Tibial nerve (tissue), 4 donors: ENCODE measurements at regions not wholly inside any gene's neighbourhood (a gene's known extent, or its start where the extent isn't known, plus 50 kb on each side); places are given as distances from the start of the nearest gene placed in this dataset.

Source experiments
- DNase-seq, 2 donors: peaks; one replicate each; pipeline ENCODE4 v3.0.0-alpha.2; 2019; ENCODE audit warnings: low spot score in 2 of 2
- H3K27ac ChIP-seq, 4 donors: fragments of 200-600 bp; sonication (generic) in 3 of 4; one replicate each; pipeline ENCODE4 v1.5.1; 2017 to 2019; ENCODE audit warnings: mild to moderate bottlenecking in 1 of 4
- H3K27me3 ChIP-seq, 2 donors: fragments of 200-600 bp; sonication (generic) in 1 of 2; one replicate each; pipeline versions ENCODE4 v1.5.1 to v1.6.0; 2017 to 2019
- H3K36me3 ChIP-seq, 3 donors: fragments of 200-600 bp; sonication (generic); one replicate each; pipeline ENCODE4 v1.5.1; 2018 to 2019
- H3K4me1 ChIP-seq, 4 donors: fragments of 200-600 bp; sonication (generic) in 3 of 4; one replicate each; pipeline ENCODE4 v1.5.1; 2017 to 2019
- H3K4me3 ChIP-seq, 4 donors: fragments of 200-600 bp; sonication (generic) in 3 of 4; one replicate each; pipeline ENCODE4 v1.5.1; 2017 to 2019; ENCODE audit warnings: mild to moderate bottlenecking in 1 of 4, moderate library complexity in 1 of 4
- H3K9me3 ChIP-seq, 4 donors: fragments of 200-600 bp; sonication (generic) in 3 of 4; one replicate each; pipeline ENCODE4 v1.5.1; 2017 to 2019
- CTCF ChIP-seq, 5 experiments: fragments of 200-600 bp in 3 of 5; fragments of 450-650 bp in 2 of 5; sonication (generic) in 3 of 5; IDR thresholded peaks; one replicate each; pipeline ENCODE4 v1.5.1; 2016 to 2019; ENCODE audit warnings: antibody characterized with exemption in 5 of 5, mild to moderate bottlenecking in 3 of 5, moderate library complexity in 2 of 5
- EP300 ChIP-seq, 2 donors: sonication (generic); formaldehyde crosslinking; IDR thresholded peaks; one replicate each; pipeline ENCODE4 v1.6.1; 2017; ENCODE audit warnings: antibody characterized with exemption in 2 of 2, mild to moderate bottlenecking in 1 of 2
- POLR2A ChIP-seq, 2 donors: fragments of 450-650 bp; IDR thresholded peaks; one replicate each; pipeline ENCODE4 v1.6.1; 2017; ENCODE audit warnings: antibody characterized with exemption in 2 of 2, mild to moderate bottlenecking in 2 of 2, moderate library complexity in 2 of 2
- WGBS, 2 donors: methylation state at CpG; one replicate each; pipeline ENCODE4 v1.1.5; 2018; 5-methylcytosine and 5-hydroxymethylcytosine counted together

GRCh38 chr9:100869326-100869725 lies 159.2 kb upstream of the PLPPR1 start:
- TF ChIP-seq CTCF (IDR thresholded peaks at IDR 0.05) (no peak), EP300 (IDR thresholded peaks at IDR 0.05) (no peak), POLR2A (IDR thresholded peaks at IDR 0.05) (no peak)
- H3K27ac ChIP-seq, result no peak overlapping the region
- no peak for DNase-seq
- WGBS, 2 donors, result 69 to 73% methylated on average over 3 of the region's 3 CpGs
- peaks cover 0 to 3% (median 0%) of the 10 kb centered on the region in 4 donors for H3K9me3 ChIP-seq
- no peaks in the 10 kb centered on the region for H3K36me3 ChIP-seq
- no peaks in the 10 kb centered on the region for H3K27me3 ChIP-seq
- no peak overlapping the region for H3K4me3 ChIP-seq
- no peaks in the 10 kb centered on the region for H3K4me1 ChIP-seq

- Histone ChIP-seq H3K9me3 (no peaks in the 10 kb centered on the region), H3K27ac (no peak overlapping the region), H3K4me3 (no peak overlapping the region), H3K4me1 (no peaks in the 10 kb centered on the region), H3K36me3 (no peaks in the 10 kb centered on the region), H3K27me3 (no peaks in the 10 kb centered on the region)
- DNase-seq, result no peak
- WGBS, 2 donors, result 73 to 76% methylated on average over 1 of the region's 1 CpG
- TF ChIP-seq POLR2A (IDR thresholded peaks at IDR 0.05) (no peak), CTCF (IDR thresholded peaks at IDR 0.05) (no peak)
Measured at GRCh38 chr9:100879884-100880283, 148.6 kb upstream of the PLPPR1 start.

GRCh38 chr9:100880284-100880683 lies 148.2 kb upstream of the PLPPR1 start:
- no peak for TF ChIP-seq EP300 (IDR thresholded peaks at IDR 0.05)
- no peak for TF ChIP-seq POLR2A (IDR thresholded peaks at IDR 0.05)
- no peak for TF ChIP-seq CTCF (IDR thresholded peaks at IDR 0.05)
- Histone ChIP-seq H3K36me3 (no peaks in the 10 kb centered on the region), H3K9me3 (no peaks in the 10 kb centered on the region), H3K27me3 (no peaks in the 10 kb centered on the region), H3K4me3 (no peak overlapping the region), H3K27ac (no peak overlapping the region), H3K4me1 (no peaks in the 10 kb centered on the region)
- DNase-seq, result no peak
- 86 to 91% methylated on average over 2 of the region's 2 CpGs for WGBS, 2 donors

GRCh38 chr9:100884518-100884917 lies 144.0 kb upstream of the PLPPR1 start:
- no peak overlapping the region for H3K4me3 ChIP-seq
- no peak for TF ChIP-seq POLR2A (IDR thresholded peaks at IDR 0.05)
- no peak for TF ChIP-seq EP300 (IDR thresholded peaks at IDR 0.05)
- TF ChIP-seq CTCF (IDR thresholded peaks at IDR 0.05), result no peak
- 30 to 31% methylated on average over 4 of the region's 4 CpGs for WGBS, 2 donors
- no peaks in the 10 kb centered on the region for H3K4me1 ChIP-seq
- DNase-seq, result no peak
- H3K36me3 ChIP-seq, result no peaks in the 10 kb centered on the region
- H3K27me3 ChIP-seq, result no peaks in the 10 kb centered on the region
- H3K9me3 ChIP-seq, result no peaks in the 10 kb centered on the region
- no peak overlapping the region for H3K27ac ChIP-seq

- no peak overlapping the region for H3K27ac ChIP-seq
- no peaks in the 10 kb centered on the region for H3K9me3 ChIP-seq
- H3K36me3 ChIP-seq, result no peaks in the 10 kb centered on the region
- no peak overlapping the region for H3K4me3 ChIP-seq
- WGBS, 2 donors, result 78 to 87% methylated on average over 3 of the region's 3 CpGs
- TF ChIP-seq EP300 (IDR thresholded peaks at IDR 0.05) (no peak), POLR2A (IDR thresholded peaks at IDR 0.05) (no peak), CTCF (IDR thresholded peaks at IDR 0.05) (no peak)
- DNase-seq, result no peak
- H3K27me3 ChIP-seq, result no peaks in the 10 kb centered on the region
- no peaks in the 10 kb centered on the region for H3K4me1 ChIP-seq
Measured at GRCh38 chr9:100890321-100890720, 138.2 kb upstream of the PLPPR1 start.
